ENCODE measurements at regions not wholly inside any gene's neighbourhood (a gene's known extent, or its start where the extent isn't known, plus 50 kb on each side); places are given as distances from the start of the nearest gene placed in this dataset.

- TF ChIP-seq, protein P1, sequence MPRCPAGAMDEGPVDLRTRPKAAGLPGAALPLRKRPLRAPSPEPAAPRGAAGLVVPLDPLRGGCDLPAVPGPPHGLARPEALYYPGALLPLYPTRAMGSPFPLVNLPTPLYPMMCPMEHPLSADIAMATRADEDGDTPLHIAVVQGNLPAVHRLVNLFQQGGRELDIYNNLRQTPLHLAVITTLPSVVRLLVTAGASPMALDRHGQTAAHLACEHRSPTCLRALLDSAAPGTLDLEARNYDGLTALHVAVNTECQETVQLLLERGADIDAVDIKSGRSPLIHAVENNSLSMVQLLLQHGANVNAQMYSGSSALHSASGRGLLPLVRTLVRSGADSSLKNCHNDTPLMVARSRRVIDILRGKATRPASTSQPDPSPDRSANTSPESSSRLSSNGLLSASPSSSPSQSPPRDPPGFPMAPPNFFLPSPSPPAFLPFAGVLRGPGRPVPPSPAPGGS (CRISPR knock-in tag; IDR thresholded peaks at IDR 0.05), result no peak
- TF ChIP-seq, protein P2, sequence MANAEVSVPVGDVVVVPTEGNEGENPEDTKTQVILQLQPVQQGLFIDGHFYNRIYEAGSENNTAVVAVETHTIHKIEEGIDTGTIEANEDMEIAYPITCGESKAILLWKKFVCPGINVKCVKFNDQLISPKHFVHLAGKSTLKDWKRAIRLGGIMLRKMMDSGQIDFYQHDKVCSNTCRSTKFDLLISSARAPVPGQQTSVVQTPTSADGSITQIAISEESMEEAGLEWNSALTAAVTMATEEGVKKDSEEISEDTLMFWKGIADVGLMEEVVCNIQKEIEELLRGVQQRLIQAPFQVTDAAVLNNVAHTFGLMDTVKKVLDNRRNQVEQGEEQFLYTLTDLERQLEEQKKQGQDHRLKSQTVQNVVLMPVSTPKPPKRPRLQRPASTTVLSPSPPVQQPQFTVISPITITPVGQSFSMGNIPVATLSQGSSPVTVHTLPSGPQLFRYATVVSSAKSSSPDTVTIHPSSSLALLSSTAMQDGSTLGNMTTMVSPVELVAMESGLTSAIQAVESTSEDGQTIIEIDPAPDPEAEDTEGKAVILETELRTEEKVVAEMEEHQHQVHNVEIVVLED (CRISPR knock-in tag; IDR thresholded peaks at IDR 0.05; ENCODE audit: borderline replicate concordance), result no peak
- TF ChIP-seq USF2 (IDR thresholded peaks at IDR 0.05; ENCODE audit: low read depth, low read length), result no peak
- no peak for TF ChIP-seq USF2 (CRISPR knock-in tag; IDR thresholded peaks at IDR 0.05; ENCODE audit: borderline replicate concordance)
- TF ChIP-seq MED8 (CRISPR knock-in tag; IDR thresholded peaks at IDR 0.05; ENCODE audit: insufficient replicate concordance), result no peak
- TF ChIP-seq MAZ (IDR thresholded peaks at IDR 0.05; ENCODE audit: borderline replicate concordance, low read depth, low read length), result no peak
- no peak for TF ChIP-seq MAZ (CRISPR knock-in tag; IDR thresholded peaks at IDR 0.05; ENCODE audit: low read depth)
- no peak for TF ChIP-seq CBX5 (CRISPR knock-in tag; IDR thresholded peaks at IDR 0.05; ENCODE audit: borderline replicate concordance)
- TF ChIP-seq TCF12 (IDR thresholded peaks at IDR 0.05), result no peak
- TF ChIP-seq TCF12 (CRISPR knock-in tag; IDR thresholded peaks at IDR 0.05), result no peak
- TF ChIP-seq JUND (CRISPR knock-in tag; IDR thresholded peaks at IDR 0.05), result no peak
- TF ChIP-seq, protein P3, sequence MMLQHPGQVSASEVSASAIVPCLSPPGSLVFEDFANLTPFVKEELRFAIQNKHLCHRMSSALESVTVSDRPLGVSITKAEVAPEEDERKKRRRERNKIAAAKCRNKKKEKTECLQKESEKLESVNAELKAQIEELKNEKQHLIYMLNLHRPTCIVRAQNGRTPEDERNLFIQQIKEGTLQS (CRISPR knock-in tag; IDR thresholded peaks at IDR 0.05), result no peak
Observed at GRCh38 chr13:31937436-31937835, 94.1 kb upstream of the FRY start.
